GM21529 (cell line): ENCODE measurements at regions not wholly inside any gene's neighbourhood (a gene's known extent, or its start where the extent isn't known, plus 50 kb on each side); places are given as distances from the start of the nearest gene placed in this dataset.

ENCODE experiments used
- ATAC-seq: cut with Tn5 transposase; IDR thresholded peaks from one replicate; pipeline ENCODE4 v1.9.1; 2021; ENCODE audit not compliant: unreplicated experiment

DNA sequence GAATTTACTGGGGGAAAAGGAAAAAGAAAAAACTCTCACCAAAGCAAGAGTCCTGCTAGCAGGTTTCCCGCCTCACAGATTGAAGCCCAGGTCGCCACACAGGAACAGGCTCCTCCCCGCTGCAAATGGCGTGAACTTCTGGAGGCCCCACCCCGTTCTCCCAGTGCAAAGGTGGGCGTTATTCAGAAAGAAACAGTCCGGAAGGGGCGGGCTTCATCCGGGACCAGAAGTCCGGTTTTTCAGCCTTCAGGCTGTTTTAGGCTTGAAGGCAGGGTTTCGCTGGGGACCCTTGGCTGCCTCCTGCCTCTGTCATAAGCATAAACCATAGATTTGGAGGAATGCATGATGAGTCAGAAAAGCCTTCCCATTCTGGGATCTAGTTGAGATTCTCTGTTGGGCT is 148.3 kb upstream of the POU2AF2 start:
- ATAC-seq = no peak

DNA sequence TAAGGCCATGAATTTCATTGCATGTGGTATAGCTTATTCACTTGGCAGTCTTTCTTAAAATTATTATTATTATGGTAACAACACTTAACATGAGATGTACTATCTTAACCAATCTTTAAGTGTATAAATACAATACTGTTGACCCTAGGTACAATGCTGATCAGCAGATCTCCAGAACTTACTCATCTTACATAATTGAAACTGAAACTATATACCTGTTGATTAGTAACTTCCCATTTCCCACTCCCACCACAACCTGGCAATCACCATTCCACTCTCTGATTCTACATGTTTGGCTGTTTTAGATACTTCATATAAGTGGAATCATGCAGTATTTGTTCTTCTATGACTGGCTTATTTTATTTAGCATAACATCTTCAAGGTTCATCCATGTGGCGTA is 150.2 kb upstream of the POU2AF2 start:
- no peak for ATAC-seq

- ATAC-seq = no peak
These were observed 152.5 kb upstream of the POU2AF2 start for GRCh38 chr11:111093061-111093460.

DNA sequence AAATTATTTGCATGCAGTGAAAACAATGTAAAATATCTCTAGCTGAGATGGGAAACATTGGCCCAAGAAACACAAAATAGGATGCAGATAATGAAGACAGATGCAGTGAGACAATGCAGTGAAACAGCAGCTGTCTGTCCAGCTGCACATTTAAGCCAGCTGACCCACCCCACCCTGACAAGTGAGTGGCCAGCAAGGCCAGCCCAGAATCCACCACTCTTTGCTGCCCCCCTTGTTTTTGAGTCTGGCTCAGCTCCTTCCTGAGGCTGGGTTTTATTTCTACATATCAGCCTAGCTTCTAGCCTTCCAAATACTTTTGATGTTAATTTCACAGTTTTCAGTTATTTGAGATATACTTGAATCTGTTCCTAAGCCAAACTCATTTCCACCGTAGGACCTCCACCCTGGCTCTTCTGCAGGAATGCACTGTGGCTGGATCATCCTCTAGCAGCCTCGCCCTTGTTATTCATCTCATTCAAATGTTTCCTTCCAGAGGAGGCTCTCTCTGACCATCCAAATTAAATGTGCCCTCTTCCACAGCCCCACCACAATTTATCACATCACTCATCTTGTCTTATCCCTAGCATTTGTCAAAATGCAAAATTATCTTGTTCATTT is 154.1 kb upstream of the POU2AF2 start:
- ATAC-seq = no peak

GRCh38 chr11:111089759-111090158 is 155.8 kb upstream of the POU2AF2 start:
- ATAC-seq = no peak

GRCh38 chr11:111088847-111089355 is 156.6 kb upstream of the POU2AF2 start:
- no peak for ATAC-seq

DNA sequence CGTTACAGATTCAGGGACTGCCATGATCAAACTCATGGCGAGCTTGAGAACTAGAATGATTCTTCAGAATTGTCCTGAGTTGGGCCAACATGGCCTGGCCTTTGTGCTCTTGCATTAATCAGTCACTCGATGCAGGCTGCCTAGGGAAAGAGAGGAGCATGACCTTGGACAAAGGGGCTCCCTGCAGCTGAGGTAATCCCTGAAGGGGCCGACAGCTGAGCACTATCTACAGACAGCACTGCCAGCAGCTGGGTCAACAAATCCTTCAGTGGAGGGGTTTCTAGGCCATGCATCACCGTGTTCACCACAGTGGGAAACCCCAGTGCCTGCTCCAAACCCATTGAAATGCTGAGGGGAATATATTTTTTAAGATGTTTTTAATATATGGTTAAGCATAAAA is 159.5 kb upstream of the POU2AF2 start:
- no peak for ATAC-seq

GRCh38 chr11:111082664-111083063 is 162.9 kb upstream of the POU2AF2 start:
- no peak for ATAC-seq

- ATAC-seq = no peak
These were observed 164.5 kb upstream of the POU2AF2 start for GRCh38 chr11:111081021-111081511.

GRCh38 chr11:111077530-111078322 is 167.8 kb upstream of the POU2AF2 start:
- ATAC-seq = no peak

- no peak for ATAC-seq
These were observed 176.5 kb upstream of the POU2AF2 start for GRCh38 chr11:111069066-111069465.

DNA sequence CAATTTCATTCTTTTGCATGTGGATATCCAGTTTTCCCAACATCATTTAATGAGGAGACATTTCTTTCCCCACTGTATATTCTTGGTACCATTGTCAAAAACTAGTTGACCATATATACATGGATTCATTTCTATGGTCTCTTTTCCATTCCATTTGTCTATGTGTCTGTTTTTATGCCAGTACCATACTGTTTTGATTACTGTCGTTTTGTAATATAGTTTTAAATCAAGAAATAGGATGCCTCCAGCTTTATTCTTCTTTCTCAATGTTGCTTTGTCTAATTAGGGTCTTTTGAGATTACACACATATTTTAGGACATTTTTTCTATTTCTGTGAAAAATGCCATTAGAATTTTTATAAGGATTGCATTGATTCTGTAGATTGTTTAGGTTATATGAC is 177.5 kb upstream of the POU2AF2 start:
- no peak for ATAC-seq

GRCh38 chr11:111066846-111067245 is 178.7 kb upstream of the POU2AF2 start:
- no peak for ATAC-seq

DNA sequence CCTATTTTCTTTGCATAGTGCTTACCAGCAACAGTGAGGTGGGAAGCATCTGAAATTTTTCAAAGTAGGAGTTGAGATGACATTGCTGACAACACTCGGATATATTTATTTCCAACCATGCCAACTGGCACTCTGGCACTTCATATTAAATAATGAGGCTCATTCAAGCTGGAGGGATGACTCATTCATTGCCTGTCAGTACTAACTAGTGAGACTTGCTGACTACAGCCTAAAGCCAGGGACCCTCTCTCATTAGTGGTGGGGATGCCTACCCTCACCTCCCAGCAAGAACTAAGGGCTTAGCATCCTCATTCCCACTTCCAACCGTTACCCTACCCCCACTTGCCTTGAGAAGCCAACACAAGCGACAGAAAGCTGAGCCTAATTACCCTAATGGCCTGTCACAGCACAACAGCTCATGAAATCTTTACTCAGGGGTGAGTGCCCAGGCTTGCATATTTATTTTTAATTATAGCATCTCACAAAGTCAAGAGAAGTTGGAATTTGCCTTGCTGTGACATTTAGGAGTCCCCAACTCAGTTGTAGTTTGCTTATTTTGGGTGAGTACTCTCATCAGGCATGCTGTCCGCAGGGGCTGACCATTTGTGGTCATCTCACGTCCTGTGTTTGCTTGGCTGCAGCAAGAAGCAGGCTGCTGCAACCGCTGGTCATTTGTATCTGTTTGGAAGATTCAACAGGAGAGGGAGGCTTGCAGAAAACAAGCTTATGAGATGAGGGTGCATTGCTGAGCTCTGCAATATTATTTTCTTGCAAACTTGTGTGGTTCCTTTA is 181.6 kb upstream of the POU2AF2 start:
- ATAC-seq = no peak

DNA sequence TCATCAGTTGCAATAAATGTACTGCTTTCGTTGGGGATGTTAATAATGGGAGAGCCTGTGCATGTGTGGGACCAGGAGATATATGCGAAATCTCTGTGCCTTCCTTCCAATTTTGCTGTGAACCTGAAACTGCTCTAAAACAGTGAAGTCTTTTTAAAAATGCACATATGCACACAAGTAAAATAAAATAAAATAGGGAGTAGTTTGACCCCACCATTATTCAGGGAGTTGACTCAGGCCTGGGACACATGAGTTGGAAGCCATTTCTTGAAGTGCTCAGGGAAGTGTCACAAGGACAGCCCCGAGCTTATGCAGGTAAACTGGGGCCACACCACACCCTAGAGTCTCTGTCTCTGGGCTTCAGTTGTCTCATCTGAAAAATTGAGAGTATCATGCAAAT is 183.1 kb upstream of the POU2AF2 start:
- no peak for ATAC-seq

DNA sequence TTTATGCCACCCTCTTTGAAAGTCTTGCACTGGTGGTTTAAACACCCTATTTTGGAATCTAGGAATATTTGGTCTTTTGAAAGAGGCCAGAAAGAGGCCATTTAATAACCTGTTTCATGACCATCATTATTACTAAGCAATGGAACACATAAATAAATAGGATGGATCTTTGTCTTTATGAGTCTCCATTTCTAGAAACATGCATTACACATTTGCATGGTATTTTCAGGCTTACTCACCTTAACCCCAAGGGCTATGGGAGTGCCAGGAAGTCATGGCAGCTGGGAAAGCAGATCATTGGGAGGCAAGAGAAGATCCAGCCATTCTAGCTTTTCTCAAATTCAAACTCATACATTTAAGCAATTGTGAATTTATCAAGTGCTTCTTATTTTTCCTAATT is 185.8 kb upstream of the POU2AF2 start:
- no peak for ATAC-seq

DNA sequence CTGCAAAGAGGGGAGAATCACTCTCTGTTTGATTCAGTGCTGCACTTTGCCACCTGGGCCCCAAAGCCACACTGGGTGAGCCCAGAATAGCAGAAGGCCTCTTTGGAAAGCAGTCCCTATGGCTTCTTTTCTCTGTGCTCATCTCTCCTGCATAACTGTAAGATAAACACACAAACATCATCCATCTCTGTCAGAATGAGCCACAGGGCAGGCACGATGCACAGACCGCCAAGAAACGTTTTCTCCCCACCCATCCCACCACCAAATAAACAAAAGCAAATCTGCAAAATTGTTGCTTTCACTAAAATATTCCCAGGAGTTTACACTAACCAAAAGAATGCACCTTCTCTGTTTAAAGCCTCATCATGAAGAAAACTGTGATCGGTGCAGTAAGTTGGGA is 196.4 kb upstream of the POU2AF2 start:
- ATAC-seq = no peak

- ATAC-seq = no peak
These were observed 198.2 kb upstream of the POU2AF2 start for GRCh38 chr11:111047374-111047773.

DNA sequence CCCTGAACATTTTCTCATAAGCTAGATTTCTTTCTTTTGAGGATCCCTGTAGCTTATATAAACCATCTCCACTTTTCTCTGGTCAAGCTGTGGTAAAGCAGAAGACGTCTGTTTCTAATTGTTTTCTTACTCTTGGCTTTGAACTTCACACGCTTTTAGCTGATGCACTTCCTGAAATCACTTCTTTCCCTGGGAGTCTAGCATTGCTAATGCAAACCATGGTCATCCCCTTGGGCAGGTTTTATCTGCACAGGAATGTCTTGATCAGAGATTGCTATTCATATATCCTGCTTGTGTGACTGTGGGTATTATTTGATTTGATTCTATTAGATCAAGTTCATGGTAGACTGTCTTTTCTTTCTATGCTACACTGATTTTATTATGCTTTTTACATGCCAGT is 199.2 kb upstream of the POU2AF2 start:
- no peak for ATAC-seq

DNA sequence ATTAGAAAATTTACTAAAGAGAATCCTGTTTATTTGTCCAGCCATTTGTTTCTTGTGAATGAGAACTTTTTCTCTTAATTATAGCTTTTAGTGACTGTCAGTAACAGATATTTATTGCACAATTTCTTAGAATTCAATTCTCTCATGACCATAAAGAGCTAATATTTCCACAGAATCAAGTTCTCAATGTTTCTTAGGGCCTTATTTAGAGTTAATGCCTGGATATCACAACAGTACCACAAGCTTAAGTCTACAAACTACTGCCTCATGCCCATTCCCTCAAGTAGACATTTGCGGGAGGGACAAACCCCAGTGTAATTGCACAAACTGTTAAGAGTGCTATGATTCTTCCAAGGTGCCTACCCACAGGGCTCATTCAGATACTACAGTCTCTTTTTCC is 199.7 kb upstream of the POU2AF2 start:
- no peak for ATAC-seq

GRCh38 chr11:111045407-111045803 is 200.1 kb upstream of the POU2AF2 start:
- no peak for ATAC-seq
